ENCODE measurements at regions not wholly inside any gene's neighbourhood (a gene's known extent, or its start where the extent isn't known, plus 50 kb on each side); places are given as distances from the start of the nearest gene placed in this dataset.

- H3K4me3 ChIP-seq, result no peak overlapping the region
- no peaks in the 10 kb centered on the region for H3K36me3 ChIP-seq
- H3K27ac ChIP-seq, result no peak overlapping the region
- intact Hi-C loops (cut with DNase I), result no loop called here
- DNase-seq (ENCODE audit: extremely low spot score in 2 of 2), result no peak
- no peaks in the 10 kb centered on the region for H3K9me3 ChIP-seq
- TF ChIP-seq POLR2AphosphoS5 (IDR thresholded peaks at IDR 0.05; ENCODE audit: insufficient read depth in 1 of 2, low read depth in 1 of 2) (no peak), CTCF (IDR thresholded peaks at IDR 0.05) (no peak), POLR2A (IDR thresholded peaks at IDR 0.05) (no peak)
- no peaks in the 10 kb centered on the region for H3K27me3 ChIP-seq
- peaks cover 20% of the 10 kb centered on the region for H3K4me1 ChIP-seq
Observed at GRCh38 chr12:92025462-92026207, 120.0 kb downstream of the BTG1 start.

GRCh38 chr12:92022093-92022492, 123.6 kb downstream of the BTG1 start:
- intact Hi-C loops (cut with DNase I), result no loop called here
- DNase-seq (ENCODE audit: extremely low spot score in 2 of 2), result no peak
- TF ChIP-seq POLR2AphosphoS5 (IDR thresholded peaks at IDR 0.05; ENCODE audit: insufficient read depth in 1 of 2, low read depth in 1 of 2), result no peak
- no peak for TF ChIP-seq CTCF (IDR thresholded peaks at IDR 0.05)
- TF ChIP-seq POLR2A (IDR thresholded peaks at IDR 0.05), result no peak
- no peaks in the 10 kb centered on the region for H3K4me1 ChIP-seq
- H3K9me3 ChIP-seq, result no peaks in the 10 kb centered on the region
- no peaks in the 10 kb centered on the region for H3K27me3 ChIP-seq
- H3K27ac ChIP-seq, result no peak overlapping the region
- no peak overlapping the region for H3K4me3 ChIP-seq
- H3K36me3 ChIP-seq, result no peaks in the 10 kb centered on the region

- Histone ChIP-seq H3K27ac (no peak overlapping the region), H3K4me3 (no peak overlapping the region), H3K36me3 (no peaks in the 10 kb centered on the region), H3K9me3 (no peaks in the 10 kb centered on the region), H3K4me1 (no peaks in the 10 kb centered on the region), H3K27me3 (no peaks in the 10 kb centered on the region)
- no peak for DNase-seq (ENCODE audit: extremely low spot score in 2 of 2)
- no peak for TF ChIP-seq POLR2A (IDR thresholded peaks at IDR 0.05)
- TF ChIP-seq CTCF (IDR thresholded peaks at IDR 0.05), result no peak
- TF ChIP-seq POLR2AphosphoS5 (IDR thresholded peaks at IDR 0.05; ENCODE audit: insufficient read depth in 1 of 2, low read depth in 1 of 2), result no peak
- intact Hi-C loops (cut with DNase I), result no loop called here
Observed at GRCh38 chr12:92021666-92022035, 124.0 kb downstream of the BTG1 start.

GRCh38 chr12:92020983-92021665, 124.5 kb downstream of the BTG1 start:
- Histone ChIP-seq H3K9me3 (no peaks in the 10 kb centered on the region), H3K27ac (no peak overlapping the region), H3K4me3 (no peak overlapping the region), H3K36me3 (no peaks in the 10 kb centered on the region), H3K27me3 (no peaks in the 10 kb centered on the region), H3K4me1 (no peaks in the 10 kb centered on the region)
- no peak for DNase-seq (ENCODE audit: extremely low spot score in 2 of 2)
- intact Hi-C loops (cut with DNase I), result no loop called here
- TF ChIP-seq CTCF (IDR thresholded peaks at IDR 0.05), result no peak
